ENCODE measurements at regions not wholly inside any gene's neighbourhood (a gene's known extent, or its start where the extent isn't known, plus 50 kb on each side); places are given as distances from the start of the nearest gene placed in this dataset.
A peak's percentile ranks its signal among the peaks of the same experiment; 100 is the strongest.
"Not testable (repeated sequence)": the region's sequence is repeated elsewhere in the genome, so short reads cannot be mapped to it uniquely, and the experiment has no call there.

DNA sequence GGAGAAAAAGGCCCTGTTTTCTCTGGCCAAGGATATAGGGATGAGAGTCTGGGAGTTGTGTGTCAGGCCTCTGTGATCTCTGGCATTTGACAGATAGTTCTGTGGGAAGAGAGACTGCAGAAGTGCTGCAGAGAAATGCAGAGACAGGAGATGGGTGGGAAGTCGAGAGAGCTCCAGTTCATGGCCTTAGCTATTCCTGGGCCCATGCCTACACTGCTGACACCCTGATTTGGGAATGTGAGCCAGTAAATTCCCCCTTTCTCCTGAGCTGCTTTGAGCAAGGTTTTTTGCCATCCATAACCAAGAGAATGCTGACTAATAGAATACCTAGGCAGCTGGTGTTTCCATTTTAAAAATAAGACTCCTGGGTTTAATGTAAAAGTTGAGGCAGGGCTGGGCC lies 59.3 kb downstream of the EBLN2 start:
- no peak for DNase-seq (ENCODE audit: low read depth)

- no peak for DNase-seq (ENCODE audit: low read depth)
Measured at GRCh38 chr3:73121669-73122331, 60.3 kb downstream of the EBLN2 start.

DNA sequence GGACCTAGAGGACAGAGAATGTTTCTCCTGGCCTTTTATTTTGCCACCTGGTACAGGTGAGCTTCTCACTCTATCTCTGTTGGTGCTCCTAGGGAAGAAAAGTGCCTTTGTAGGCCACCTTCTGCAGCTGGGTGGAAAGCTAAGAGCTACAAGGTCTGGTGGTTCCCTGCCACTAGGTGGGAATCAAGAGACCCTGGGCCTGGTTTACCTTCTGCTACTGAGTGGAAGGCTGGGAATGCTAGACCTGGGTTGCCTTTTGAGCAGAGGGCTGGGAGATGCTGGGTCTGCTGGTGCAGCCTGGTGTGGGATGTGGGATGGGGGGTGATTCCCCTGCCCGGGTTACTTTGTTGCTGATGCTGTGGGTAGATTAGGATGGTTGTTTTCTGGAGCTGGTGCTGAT lies 72.6 kb downstream of the EBLN2 start:
- no peak for DNase-seq (ENCODE audit: low read depth)

DNA sequence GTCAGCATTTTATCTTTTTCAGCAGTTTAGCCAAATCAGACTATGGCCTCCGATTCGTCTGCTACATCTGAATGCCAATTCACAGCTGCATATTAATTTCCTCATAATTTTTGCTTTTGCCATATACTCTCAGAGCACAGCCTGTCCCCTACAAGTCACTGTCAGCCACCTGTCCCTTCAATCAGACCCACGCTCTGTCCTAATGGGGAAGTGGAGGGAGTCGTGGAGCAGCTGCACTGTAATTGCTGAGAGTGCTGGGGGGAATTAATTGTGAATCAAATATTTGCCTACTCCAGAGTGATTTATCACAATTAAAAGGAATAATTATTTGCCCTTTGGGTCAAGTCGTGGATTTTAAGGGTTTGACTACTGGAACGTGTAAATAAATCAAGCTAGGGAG lies 75.5 kb downstream of the EBLN2 start:
- DNase-seq (ENCODE audit: low read depth) = no peak

DNA sequence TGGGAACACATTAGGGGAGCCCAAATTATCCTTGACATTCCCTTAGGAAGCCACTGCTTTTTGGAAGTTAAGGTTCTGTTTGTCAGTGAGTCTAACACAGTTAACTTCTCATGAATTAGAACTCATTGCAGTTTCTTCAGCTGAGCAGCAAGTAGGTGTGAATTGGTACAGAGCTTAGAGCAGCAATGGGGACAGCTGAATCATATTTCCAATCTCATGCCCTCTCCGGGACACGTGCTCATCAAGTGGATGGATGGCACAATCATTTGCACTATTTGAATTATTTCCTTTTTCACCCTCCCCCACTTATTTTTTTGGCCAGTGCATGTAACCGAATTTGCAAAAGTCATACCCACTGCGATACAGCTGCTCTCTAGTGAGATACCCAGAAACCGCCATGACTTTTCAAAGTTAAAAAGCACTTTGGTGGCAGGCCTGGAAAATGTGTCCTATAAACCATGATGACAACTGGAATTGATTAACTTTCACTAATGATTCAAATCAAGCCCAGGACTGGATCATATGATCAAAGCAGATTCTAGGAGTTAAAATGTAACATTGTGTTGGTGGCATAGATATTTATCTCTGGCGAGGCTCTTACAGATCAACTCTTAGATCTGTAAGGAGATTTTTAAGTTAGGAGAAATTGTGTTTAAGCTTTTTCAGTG lies 76.4 kb downstream of the EBLN2 start:
- DNase-seq (ENCODE audit: low read depth) = no peak

DNA sequence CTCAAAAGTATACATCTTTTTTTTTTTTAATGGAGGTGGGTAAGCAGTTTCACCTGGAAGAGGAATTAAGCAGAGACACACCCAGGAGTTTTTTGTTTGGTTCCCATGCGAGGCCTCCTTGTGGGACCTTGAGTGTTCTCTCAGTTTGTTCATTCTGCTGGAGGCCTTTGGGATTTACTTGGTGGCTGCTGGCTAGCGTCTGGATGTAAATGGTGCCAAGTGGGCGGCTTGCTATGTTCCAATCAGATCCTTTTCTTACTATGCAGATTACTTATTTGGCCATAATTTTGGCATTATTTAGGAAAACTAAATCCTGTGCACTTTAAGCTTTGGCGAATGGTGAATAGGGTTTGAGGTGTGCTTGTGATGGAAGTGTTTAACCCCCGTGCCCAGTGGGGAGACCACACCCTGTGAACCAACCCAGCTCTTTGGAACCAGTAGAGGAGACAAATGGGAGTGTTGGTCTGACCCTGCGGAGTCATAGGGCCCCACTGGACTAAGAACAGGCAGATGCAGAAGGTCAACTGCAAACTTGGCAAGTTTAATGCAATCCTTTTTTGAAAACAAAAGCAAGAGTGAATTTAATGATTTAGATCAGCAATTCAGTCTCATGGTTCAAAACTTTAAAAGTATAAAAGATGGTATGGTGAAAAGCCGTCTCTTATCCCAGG lies 79.4 kb downstream of the EBLN2 start:
- no peak for DNase-seq (ENCODE audit: low read depth)

DNA sequence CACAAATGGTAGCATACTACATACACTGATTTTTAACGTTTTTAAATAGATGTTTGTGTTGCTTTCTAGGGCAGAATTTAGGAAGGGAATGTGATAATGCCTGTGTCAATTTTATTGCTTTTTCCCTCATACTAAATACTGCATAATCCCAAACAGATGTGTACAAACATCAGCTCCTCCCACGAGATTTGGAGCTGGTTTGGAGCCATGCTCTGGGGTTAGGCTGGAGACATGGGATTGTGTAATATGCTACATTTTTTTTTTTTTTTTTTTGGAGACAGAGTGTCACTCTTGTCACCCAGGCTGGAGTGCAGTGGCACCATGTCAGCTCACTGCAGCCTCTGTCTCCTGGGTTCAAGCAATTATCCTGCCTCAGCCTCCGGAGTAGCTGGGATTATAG lies 80.1 kb downstream of the EBLN2 start:
- DNase-seq (ENCODE audit: low read depth) = no peak

DNA sequence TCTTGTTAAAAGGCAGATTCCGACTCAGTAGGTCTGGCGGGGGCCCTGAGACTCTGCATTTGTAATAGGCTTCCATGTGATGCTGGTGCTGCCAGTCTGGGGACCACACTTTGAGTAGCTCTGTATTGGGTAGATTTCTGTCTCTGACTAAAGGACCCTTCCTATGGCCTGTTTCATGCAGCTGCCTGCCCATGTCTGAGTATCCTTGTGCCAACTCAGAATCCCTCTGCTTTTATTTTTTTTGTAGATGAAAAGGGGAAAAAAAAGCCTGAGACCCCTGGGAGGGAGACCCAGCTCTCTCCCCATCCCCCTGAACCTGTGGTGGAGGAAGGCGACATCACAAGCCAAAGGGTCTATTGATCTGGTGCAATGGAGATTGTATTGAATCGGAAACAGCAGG lies 81.9 kb downstream of the EBLN2 start:
- DNase-seq (ENCODE audit: low read depth) = no peak

- peak; percentile 26 for DNase-seq (ENCODE audit: low read depth)
Measured at GRCh38 chr3:73143821-73144237, 82.4 kb downstream of the EBLN2 start.

- peak; percentile 14 for DNase-seq (ENCODE audit: low read depth)
Measured at GRCh38 chr3:73144276-73144675, 82.8 kb downstream of the EBLN2 start.

- DNase-seq (ENCODE audit: low read depth) = no peak
Measured at GRCh38 chr3:73144828-73145227, 83.4 kb downstream of the EBLN2 start.

- DNase-seq (ENCODE audit: low read depth) = not testable (repeated sequence)
Measured at GRCh38 chr3:73147479-73147878, 86.0 kb downstream of the EBLN2 start.

- no peak for DNase-seq (ENCODE audit: low read depth)
Measured at GRCh38 chr3:73148206-73148605, 86.7 kb downstream of the EBLN2 start.

GRCh38 chr3:73148682-73149081 lies 87.2 kb downstream of the EBLN2 start:
- no peak for DNase-seq (ENCODE audit: low read depth)

- no peak for DNase-seq (ENCODE audit: low read depth)
Measured at GRCh38 chr3:73150369-73151130, 89.1 kb downstream of the EBLN2 start.

DNA sequence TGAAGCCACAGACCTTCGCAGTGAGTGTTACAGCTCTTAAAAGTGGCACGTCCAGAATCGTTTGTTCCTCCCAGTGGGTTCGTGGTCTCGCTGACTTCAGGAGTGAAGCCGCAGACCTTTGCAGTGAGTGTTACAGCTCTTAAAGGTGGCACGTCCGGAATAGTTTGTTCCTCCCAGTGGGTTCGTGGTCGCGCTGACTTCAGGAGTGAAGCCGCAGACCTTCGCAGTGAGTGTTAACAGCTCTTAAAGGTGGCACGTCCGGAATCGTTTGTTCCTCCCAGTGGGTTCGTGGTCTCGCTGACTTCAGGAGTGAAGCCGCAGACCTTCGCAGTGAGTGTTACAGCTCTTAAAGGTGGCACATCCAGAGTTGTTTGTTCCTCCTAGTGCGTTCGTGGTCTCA lies 91.1 kb downstream of the EBLN2 start:
- not testable (repeated sequence) for DNase-seq (ENCODE audit: low read depth)

GRCh38 chr3:73153057-73153456 lies 91.6 kb downstream of the EBLN2 start:
- DNase-seq (ENCODE audit: low read depth) = not testable (repeated sequence)

DNA sequence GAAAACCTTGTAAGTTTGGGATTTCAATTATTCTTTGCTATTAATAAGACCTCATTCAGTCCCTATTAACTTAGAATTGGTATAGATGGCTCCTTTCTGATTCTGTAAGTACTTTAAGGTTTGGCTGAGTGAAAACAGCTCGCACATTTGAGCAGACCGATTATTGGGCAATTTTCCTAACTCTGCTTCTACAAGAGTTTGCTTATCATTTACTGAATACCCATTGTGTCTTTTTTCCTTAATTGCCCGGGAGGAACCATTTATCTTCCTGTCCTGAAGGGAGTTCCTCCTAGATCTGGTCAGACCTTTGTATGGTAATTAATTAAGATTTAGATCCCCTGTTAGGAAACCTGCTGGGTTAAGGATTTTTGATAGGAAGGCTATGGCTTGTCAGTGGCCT lies 92.8 kb downstream of the EBLN2 start:
- not testable (repeated sequence) for DNase-seq (ENCODE audit: low read depth)

DNA sequence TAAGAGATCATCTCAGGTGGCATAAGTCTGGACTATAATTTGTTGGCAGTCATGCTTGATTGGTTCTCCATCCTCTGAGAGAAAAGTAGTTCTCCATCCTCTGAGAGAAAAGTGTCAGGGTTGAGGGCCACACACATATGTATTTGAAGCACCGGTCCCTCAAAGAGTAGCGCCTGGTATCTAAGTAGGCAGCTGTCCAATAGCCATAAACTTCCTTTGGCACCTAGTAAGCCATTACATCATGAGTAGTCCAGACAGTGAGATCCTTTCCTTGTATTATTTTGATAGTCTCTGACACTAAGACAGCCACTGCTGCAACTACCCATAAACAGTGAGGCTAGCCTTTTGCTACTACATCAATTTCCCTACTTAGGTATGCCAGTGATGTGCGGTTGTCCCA lies 94.0 kb downstream of the EBLN2 start:
- not testable (repeated sequence) for DNase-seq (ENCODE audit: low read depth)

DNA sequence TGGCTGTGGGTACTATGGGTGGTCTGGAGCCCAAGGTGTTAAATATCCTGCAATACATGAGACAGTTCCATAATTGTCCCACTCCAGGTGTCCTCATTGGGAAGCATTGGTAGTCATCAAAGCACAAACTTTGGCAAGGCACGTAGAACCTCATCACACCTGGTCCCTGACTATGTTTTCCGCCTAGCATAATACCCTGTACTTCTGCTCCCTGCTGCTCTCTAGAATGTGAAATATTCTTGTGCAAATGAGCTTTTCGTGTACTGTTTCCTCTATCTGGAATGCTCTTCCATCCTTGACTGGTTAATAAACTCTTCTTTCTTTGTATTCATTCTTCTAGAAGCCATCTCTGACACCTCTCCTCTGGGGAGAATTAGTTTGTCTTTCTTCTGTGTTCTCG lies 103.2 kb downstream of the EBLN2 start:
- DNase-seq (ENCODE audit: low read depth) = no peak

DNA sequence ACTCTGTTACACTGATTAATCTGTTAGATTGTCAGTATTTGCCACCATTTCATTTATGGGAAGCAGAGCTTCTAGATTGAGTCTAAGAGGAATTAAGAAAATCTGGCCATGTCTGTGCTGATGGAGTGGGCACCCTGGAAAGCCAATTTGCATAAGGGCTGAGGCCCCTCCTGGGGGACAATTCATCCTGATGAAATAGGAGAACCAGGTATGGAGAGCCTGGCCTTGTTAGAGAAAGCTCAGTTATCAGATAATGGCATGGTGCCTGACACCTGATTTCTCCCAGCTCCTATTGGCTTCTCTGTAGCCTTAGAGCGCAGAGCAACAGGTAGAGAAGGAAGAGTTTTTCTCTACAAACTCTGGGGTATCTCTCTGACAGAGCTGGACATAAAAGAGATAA lies 114.2 kb downstream of the EBLN2 start:
- DNase-seq (ENCODE audit: low read depth) = no peak

DNA sequence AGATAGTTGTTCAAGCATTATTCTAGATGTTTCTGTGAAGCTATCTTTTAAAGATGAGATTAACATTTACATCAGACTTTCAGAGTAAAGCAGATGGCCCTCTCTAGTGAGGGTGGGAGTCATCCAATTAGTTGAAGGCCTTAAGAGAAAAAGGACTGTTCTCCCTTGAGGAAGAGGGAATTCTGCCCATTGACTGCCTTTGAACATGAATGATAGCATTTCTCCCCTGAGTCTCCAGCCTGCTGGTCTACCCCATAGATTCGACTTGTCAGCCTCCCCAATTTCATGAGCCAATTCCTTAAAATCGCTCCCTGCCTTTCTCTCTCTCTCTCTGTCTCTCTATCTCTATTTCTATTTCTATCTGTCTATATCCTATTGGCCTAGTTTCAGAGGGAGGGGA lies 115.5 kb downstream of the EBLN2 start:
- DNase-seq (ENCODE audit: low read depth) = no peak

- no peak for DNase-seq (ENCODE audit: low read depth)
Measured at GRCh38 chr3:73177827-73178226, 116.4 kb downstream of the EBLN2 start.
